ENCODE measurements at regions not wholly inside any gene's neighbourhood (a gene's known extent, or its start where the extent isn't known, plus 50 kb on each side); places are given as distances from the start of the nearest gene placed in this dataset.

- Histone ChIP-seq H3K9ac (replicated peaks; ENCODE audit: extremely low read depth, insufficient read depth, low read length) (no peak overlapping the region), H3K4me3 (replicated peaks in 1 of 3; ENCODE audit: insufficient read depth in 1 of 3, low read depth in 1 of 3, low read length in 3 of 3) (no peak overlapping the region), H2AFZ (ENCODE audit: low read depth, low read length) (no peak overlapping the region), H3K79me2 (ENCODE audit: control insufficient read depth, insufficient read depth, low read length) (no peaks in the 10 kb centered on the region), H3K36me3 (ENCODE audit: control insufficient read depth in 2 of 2, extremely low read depth in 1 of 2, insufficient read depth in 2 of 2, low read length in 2 of 2) (no peaks in the 10 kb centered on the region), H4K20me1 (replicated peaks; ENCODE audit: control insufficient read depth, extremely low read depth, insufficient read depth, low read length) (no peaks in the 10 kb centered on the region), H3K4me2 (ENCODE audit: insufficient read depth, low read length) (no peak overlapping the region), H3K9me3 (replicated peaks; ENCODE audit: control insufficient read depth, insufficient read depth, low read length) (no peaks in the 10 kb centered on the region), H3K27ac (ENCODE audit: insufficient read depth, low read depth, low read length) (no peak overlapping the region), H3K9me1 (replicated peaks; ENCODE audit: control insufficient read depth, extremely low read depth, insufficient read depth, low read length) (no peaks in the 10 kb centered on the region), H3K4me1 (ENCODE audit: control insufficient read depth, extremely low read depth, insufficient read depth, low read length) (no peaks in the 10 kb centered on the region), H3K27me3 (ENCODE audit: control insufficient read depth in 2 of 2, insufficient read depth in 2 of 2, low read length in 2 of 2) (no peaks in the 10 kb centered on the region)
- no peak for DNase-seq (ENCODE audit: low read depth, low spot score)
- no TSS peak for BruUV-seq (replicated peaks)
- ChIA-PET POLR2A (no interaction called here), CTCF (no interaction called here)
- no peak for TF ChIP-seq EZH2 (IDR thresholded peaks at IDR 0.05; ENCODE audit: borderline replicate concordance, low read depth, low read length, severe bottlenecking)
- no peak for TF ChIP-seq MYC (IDR thresholded peaks at IDR 0.05; ENCODE audit: low read depth, low read length)
- TF ChIP-seq JUN (IDR thresholded peaks at IDR 0.05; ENCODE audit: borderline replicate concordance, insufficient read depth, insufficient read length, low read depth), result no peak
- TF ChIP-seq CTCF (IDR thresholded peaks at IDR 0.05; ENCODE audit: extremely low read depth in 1 of 2, insufficient read depth in 1 of 2, low read depth in 1 of 2, low read length in 2 of 2), result no peak
- no peak for TF ChIP-seq POLR2AphosphoS5 (IDR thresholded peaks at IDR 0.05; ENCODE audit: insufficient read depth, low read depth, low read length)
- TF ChIP-seq POLR2A (IDR thresholded peaks at IDR 0.05; ENCODE audit: low read depth, low read length), result no peak
- no peak for TF ChIP-seq FOS (IDR thresholded peaks at IDR 0.05; ENCODE audit: borderline replicate concordance, insufficient read depth, low read length)
- TF ChIP-seq MAX (IDR thresholded peaks at IDR 0.05; ENCODE audit: insufficient read depth, insufficient read length), result no peak
- TF ChIP-seq GATA2 (IDR thresholded peaks at IDR 0.05; ENCODE audit: insufficient read depth, insufficient read length, low read depth, low read length), result no peak
- FAIRE-seq, result no peak
- dilution Hi-C loops (cut with MboI; ENCODE audit: extremely low pct_ligation_motif_present, low sequenced_read_pairs), result no loop called here
- intact Hi-C loops (cut with micrococcal nuclease), result no loop called here
Measured at GRCh38 chr13:22939157-22939556, 241.6 kb upstream of the SGCG start.

Measured in endothelial cell of umbilical vein (primary cell).